ENCODE measurements at regions not wholly inside any gene's neighbourhood (a gene's known extent, or its start where the extent isn't known, plus 50 kb on each side); places are given as distances from the start of the nearest gene placed in this dataset.

- DNase-seq (ENCODE audit: low read depth) (no peak), FAIRE-seq (no peak)
- Histone ChIP-seq H3K27me3 (ENCODE audit: control insufficient read depth, insufficient read depth, low read length) (peaks cover 4% of the 10 kb centered on the region), H3K36me3 (ENCODE audit: control insufficient read depth, insufficient read depth, low read length) (no peaks in the 10 kb centered on the region), H3K4me3 (ENCODE audit: low read depth, low read length) (no peak overlapping the region)
- TF ChIP-seq CTCF (IDR thresholded peaks at IDR 0.05; ENCODE audit: insufficient read depth, low read length, severe bottlenecking): no peak
Observed at GRCh38 chr14:22423958-22424357, 165.1 kb downstream of the DAD1 start.

GRCh38 chr14:22422238-22422637, 166.8 kb downstream of the DAD1 start:
- no peak for TF ChIP-seq CTCF (IDR thresholded peaks at IDR 0.05; ENCODE audit: insufficient read depth, low read length, severe bottlenecking)
- no peak for FAIRE-seq
- no peak overlapping the region for H3K4me3 ChIP-seq (ENCODE audit: low read depth, low read length)
- no peak for DNase-seq (ENCODE audit: low read depth)
- H3K36me3 ChIP-seq (ENCODE audit: control insufficient read depth, insufficient read depth, low read length): no peaks in the 10 kb centered on the region
- peaks cover 4% of the 10 kb centered on the region for H3K27me3 ChIP-seq (ENCODE audit: control insufficient read depth, insufficient read depth, low read length)

- no peaks in the 10 kb centered on the region for H3K36me3 ChIP-seq (ENCODE audit: control insufficient read depth, insufficient read depth, low read length)
- no peak for TF ChIP-seq CTCF (IDR thresholded peaks at IDR 0.05; ENCODE audit: insufficient read depth, low read length, severe bottlenecking)
- H3K27me3 ChIP-seq (ENCODE audit: control insufficient read depth, insufficient read depth, low read length): peaks cover 6% of the 10 kb centered on the region
- FAIRE-seq (no peak), DNase-seq (ENCODE audit: low read depth) (no peak)
- no peak overlapping the region for H3K4me3 ChIP-seq (ENCODE audit: low read depth, low read length)
Observed at GRCh38 chr14:22420598-22421186, 168.3 kb downstream of the DAD1 start.

- Histone ChIP-seq H3K4me3 (ENCODE audit: low read depth, low read length) (no peak overlapping the region), H3K36me3 (ENCODE audit: control insufficient read depth, insufficient read depth, low read length) (no peaks in the 10 kb centered on the region), H3K27me3 (ENCODE audit: control insufficient read depth, insufficient read depth, low read length) (peaks cover 4% of the 10 kb centered on the region)
- TF ChIP-seq CTCF (IDR thresholded peaks at IDR 0.05; ENCODE audit: insufficient read depth, low read length, severe bottlenecking): no peak
- no peak for FAIRE-seq
- no peak for DNase-seq (ENCODE audit: low read depth)
Observed at GRCh38 chr14:22419620-22420019, 169.4 kb downstream of the DAD1 start.

- no peak overlapping the region for H3K4me3 ChIP-seq (ENCODE audit: low read depth, low read length)
- H3K36me3 ChIP-seq (ENCODE audit: control insufficient read depth, insufficient read depth, low read length): no peaks in the 10 kb centered on the region
- DNase-seq (ENCODE audit: low read depth) (no peak), FAIRE-seq (no peak)
- H3K27me3 ChIP-seq (ENCODE audit: control insufficient read depth, insufficient read depth, low read length): peaks cover 2% of the 10 kb centered on the region
- TF ChIP-seq CTCF (IDR thresholded peaks at IDR 0.05; ENCODE audit: insufficient read depth, low read length, severe bottlenecking): no peak
Observed at GRCh38 chr14:22418631-22419030, 170.4 kb downstream of the DAD1 start.

GRCh38 chr14:22417914-22418313, 171.1 kb downstream of the DAD1 start:
- Histone ChIP-seq H3K36me3 (ENCODE audit: control insufficient read depth, insufficient read depth, low read length) (no peaks in the 10 kb centered on the region), H3K4me3 (ENCODE audit: low read depth, low read length) (no peak overlapping the region), H3K27me3 (ENCODE audit: control insufficient read depth, insufficient read depth, low read length) (peaks cover 2% of the 10 kb centered on the region)
- FAIRE-seq (no peak), DNase-seq (ENCODE audit: low read depth) (no peak)
- no peak for TF ChIP-seq CTCF (IDR thresholded peaks at IDR 0.05; ENCODE audit: insufficient read depth, low read length, severe bottlenecking)
